Iris pigment epithelial cell (primary cell): ENCODE measurements at regions not wholly inside any gene's neighbourhood (a gene's known extent, or its start where the extent isn't known, plus 50 kb on each side); places are given as distances from the start of the nearest gene placed in this dataset.
A peak's percentile ranks its signal among the peaks of the same experiment; 100 is the strongest.
"Not testable (repeated sequence)": the region's sequence is repeated elsewhere in the genome, so short reads cannot be mapped to it uniquely, and the experiment has no call there.

Experiments
- DNase-seq: peaks from one replicate; pipeline ENCODE4 v3.0.0-alpha.2; 2011; ENCODE audit warnings: low read depth

GRCh38 chr11:69572233-69572860, 68.6 kb upstream of the CCND1 start:
- DNase-seq: no peak

- no peak for DNase-seq
Observed at GRCh38 chr11:69572861-69573260, 68.1 kb upstream of the CCND1 start.

DNA sequence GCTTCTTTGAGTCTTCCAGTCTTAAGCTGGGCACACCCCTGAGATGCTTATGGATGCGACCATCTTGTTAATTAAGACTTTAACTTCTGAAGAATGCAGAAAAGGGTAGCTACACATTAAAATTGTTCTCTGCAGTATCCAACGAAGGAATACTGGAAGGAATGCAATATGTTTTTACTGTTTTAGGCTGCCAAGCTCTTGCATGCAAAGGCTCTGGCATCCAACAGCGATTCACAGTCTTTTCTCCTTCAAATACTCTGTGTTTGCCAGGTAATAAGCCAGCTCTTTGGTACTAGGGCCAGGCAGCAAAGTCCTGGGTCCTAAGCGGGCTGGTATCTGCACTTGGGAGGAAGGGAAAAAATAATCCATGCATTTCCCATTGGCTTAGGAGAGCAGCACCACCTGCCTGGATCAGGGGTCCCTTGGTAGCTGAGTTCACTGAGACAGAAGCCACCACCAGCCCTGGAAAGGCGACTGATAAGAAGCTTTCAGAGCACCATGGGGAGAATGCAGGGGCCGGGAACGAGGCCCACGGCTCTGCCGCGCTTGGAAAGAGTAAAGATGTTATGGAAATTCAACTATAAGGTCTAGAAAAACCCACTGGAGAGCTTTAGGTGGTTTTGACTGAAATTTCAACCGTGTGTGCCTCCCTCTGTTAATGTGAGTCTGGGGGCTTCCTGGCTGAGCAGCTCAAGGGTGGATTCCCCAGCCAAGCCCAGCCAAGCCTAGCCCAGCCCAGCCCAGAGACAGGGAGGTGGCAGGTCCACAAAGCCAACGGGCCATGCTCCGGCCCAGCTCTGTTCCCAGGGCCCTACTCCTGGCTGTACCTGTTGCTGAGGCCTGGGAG, 67.0 kb upstream of the CCND1 start:
- no peak for DNase-seq

- DNase-seq: no peak
Observed at GRCh38 chr11:69574608-69575255, 66.2 kb upstream of the CCND1 start.

DNA sequence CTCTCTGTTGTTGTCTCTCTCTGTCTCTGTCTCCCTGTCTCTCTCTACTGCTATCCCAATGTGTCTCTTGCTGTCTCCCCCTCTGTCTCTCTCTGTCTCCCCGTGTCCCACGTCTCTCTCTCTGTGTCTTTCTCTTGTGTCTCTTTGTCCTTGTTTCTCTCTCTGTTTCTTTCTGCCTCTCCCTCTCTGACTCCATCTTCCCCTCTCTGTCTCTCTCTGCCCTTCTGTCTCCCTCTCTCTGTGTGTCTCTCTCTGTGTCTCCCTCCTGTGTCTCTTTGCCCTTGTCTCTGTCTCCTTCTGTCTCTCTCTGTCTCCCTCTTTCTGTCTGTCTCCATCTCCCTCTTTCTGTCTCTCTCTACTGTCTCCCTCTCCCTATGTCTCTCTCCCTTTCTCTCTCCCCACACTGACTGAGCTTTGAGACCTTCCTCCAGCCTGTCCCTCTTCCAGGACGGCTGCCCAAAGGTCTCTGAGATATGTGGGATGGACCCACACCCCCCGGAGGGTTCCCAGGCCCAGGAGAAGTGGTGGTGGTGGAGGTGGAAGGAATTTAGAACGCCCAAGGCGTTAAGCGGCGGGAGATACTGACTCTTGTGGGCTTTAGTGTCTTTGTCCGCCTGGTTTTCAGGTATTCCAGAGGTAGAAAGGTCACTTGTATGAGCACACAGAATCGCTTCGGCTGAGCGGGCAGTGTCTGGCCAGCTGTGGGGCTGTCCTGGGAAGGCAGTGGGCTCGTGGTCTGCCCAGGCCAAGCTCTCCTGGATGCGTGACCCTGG, 65.5 kb upstream of the CCND1 start:
- DNase-seq: no peak

DNA sequence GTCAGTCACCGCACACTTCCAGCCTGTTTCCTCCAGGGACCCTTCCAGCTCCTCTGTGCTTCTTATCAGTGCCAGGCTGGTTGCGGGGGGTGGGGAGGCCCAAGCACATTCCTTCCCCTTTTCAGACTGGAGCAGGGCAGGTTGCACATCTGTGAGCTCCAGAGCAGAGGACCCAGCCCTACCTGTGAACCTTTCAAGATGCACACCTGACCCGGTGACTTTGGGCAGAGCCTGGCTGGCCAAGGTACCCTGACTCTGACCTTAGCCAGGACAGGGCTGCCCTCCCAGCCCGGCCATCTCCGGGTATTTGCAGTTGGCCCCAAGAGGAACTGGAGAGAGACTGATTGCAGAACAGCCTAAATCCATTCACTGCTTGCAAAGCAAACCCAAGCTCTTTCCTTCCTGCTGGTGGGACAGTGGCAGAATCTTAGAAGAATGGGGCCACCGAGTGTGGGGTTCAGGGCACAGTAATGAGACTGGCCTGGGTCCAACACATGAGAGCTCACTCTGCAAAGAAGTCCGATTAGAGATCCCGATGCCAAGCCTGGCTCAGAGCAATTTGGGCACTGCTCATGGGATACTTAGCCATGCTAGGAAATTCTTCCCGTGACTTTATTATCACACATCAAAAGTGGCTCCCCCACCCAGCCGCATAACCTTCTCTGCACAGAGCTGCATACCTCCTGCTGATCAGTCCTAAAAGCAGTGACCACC, 64.7 kb upstream of the CCND1 start:
- DNase-seq: no peak

DNA sequence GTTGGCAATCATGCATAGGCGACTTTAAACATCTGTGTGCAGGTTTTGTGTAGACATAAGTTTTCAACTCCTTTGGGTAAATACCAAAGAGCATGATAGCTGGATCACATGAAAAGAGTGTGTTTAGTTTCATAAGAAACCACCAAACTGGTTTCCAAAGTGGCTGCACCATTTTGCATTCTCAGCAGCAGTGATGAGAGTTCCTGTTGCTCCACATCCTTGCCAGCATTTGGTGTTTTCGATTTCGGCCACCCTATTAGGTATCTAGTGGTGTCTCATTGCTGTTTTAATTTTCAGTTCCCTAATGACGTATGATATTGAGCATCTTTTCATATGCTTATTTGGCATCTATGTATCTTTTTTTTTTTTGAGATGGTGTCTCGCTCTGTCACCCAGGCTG, 62.8 kb upstream of the CCND1 start:
- no peak for DNase-seq

- DNase-seq: no peak
Observed at GRCh38 chr11:69580529-69580928, 60.4 kb upstream of the CCND1 start.

GRCh38 chr11:69582756-69583467, 58.0 kb upstream of the CCND1 start:
- DNase-seq: no peak

GRCh38 chr11:69584160-69584559, 56.8 kb upstream of the CCND1 start:
- no peak for DNase-seq

GRCh38 chr11:69585385-69585784, 55.6 kb upstream of the CCND1 start:
- DNase-seq: no peak

DNA sequence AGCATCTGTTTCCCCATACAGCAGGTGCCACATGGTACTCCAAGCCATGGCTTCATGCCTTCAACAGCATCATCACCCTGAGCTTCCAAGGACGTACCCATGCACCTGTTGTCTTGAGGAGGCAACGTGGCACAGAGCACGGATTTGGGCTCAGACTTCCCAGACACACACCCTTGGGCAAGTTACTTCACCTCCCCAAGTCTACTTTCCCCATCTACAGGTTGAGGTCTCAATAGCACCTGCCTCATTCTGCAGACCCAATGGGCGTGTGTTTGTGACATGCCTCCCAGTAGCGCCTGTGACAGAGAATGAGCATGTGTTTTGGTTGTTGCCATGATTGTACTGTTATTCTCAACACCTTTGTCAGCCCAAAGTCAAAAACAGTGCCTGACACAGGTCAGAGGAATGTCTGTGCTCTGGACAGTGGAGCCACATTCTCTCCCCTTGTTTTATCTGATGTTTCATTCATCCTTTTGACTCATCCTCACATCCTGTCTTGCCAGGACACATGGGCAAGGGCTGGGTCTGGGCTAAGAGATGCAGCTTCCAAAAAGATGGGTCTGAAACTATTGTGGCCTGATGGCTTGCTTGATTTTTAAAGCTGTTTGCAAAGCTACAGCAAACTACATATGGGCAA, 53.4 kb upstream of the CCND1 start:
- DNase-seq: peak; percentile 67

DNA sequence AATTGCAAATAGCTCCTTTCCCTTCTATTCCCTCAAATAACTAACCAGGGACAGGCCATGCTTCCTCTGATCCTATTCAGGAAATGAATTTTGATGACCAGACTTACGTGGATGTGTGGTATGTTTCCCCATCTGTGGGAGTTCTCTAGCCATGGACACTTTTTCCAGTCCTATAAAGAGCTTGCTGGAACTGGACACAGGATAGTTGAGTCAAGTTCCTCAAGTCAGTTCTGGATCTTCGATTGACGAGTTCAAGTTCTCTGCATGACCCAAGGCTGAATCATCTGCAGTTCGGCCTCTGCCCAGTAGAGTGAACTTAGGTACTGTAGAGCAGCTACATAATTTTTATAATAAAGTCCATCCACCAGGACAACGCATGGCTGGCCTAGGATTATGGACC, 52.7 kb upstream of the CCND1 start:
- DNase-seq: peak; percentile 90

DNA sequence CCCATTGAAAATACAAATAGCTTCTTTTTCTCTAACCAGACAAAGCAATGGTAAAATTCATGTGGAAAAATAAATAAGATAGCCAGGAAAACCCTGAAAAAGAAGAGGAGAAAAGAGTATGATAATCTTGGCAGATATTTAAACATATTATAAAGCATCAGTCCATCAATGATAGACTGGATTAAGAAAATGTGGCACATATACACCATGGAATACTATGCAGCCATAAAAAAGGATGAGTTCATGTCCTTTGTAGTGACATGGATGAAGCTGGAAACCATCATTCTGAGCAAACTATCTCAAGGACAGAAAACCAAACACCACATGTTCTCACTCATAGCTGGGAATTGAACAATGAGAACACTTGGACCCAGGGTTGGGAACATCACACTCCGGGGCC, 50.9 kb upstream of the CCND1 start:
- DNase-seq: not testable (repeated sequence)
